GM21717 (cell line): ENCODE measurements at regions not wholly inside any gene's neighbourhood (a gene's known extent, or its start where the extent isn't known, plus 50 kb on each side); places are given as distances from the start of the nearest gene placed in this dataset.

Source experiments
- ATAC-seq: cut with Tn5 transposase; IDR thresholded peaks from one replicate; pipeline ENCODE4 v1.9.1; 2021; ENCODE audit warnings: mild to moderate bottlenecking, moderate library complexity; ENCODE audit not compliant: unreplicated experiment

DNA sequence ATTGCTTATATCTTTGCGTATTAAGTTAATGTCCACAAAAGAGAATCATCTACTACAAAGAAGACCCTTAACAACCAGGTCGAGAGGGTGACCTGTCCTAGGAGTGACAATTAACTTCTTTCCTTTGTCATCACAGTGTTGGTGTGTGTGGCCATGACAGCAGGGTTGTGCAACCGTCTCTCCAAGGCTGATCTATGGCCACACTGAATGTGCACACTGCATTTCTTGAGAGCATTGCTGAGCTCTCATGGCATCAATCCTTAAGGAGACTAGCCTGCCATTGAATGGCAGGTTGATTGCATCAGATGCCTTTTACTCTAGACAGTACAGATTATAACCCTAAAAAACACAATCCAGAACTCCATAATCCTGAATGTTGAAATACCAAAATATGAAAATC, 86.5 kb upstream of the OLFM3 start:
- no peak for ATAC-seq

DNA sequence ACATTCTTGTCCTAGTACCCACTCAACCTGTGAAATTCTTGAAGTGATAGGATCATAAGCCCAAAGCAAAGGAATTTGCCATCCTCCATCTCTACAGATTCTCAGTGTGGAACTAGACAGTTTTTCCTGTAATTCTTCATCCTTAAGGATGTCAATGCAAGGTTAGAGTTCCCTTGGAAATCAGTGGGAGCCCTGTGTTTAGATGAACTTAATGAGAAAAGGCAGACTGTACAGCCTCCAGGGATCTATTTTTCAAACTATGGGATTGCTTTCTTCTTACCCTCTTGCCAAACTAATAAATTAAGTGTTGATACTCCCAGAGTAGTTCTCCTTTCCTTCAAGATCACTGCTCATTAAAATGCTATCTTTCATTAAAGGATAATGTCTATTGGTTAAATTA, 78.1 kb upstream of the OLFM3 start:
- no peak for ATAC-seq

DNA sequence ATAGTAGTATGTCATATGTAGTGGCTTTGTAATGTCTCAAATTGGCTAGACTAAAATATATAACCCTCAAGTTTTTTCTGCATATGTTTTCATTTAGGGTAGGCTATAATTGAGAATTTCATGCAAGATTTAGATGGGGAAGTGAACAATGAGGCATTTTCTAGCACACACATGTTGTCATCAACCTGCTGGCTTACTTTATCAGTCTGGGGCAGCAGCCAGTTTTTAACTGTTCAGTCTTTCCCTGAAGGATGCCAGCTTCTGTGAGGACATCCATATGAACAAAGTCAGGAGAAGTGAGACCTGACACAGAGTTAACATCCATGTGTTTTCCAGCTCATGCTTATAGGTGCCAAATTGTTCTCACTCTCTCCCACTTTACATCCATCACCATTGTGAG, 74.7 kb upstream of the OLFM3 start:
- no peak for ATAC-seq

DNA sequence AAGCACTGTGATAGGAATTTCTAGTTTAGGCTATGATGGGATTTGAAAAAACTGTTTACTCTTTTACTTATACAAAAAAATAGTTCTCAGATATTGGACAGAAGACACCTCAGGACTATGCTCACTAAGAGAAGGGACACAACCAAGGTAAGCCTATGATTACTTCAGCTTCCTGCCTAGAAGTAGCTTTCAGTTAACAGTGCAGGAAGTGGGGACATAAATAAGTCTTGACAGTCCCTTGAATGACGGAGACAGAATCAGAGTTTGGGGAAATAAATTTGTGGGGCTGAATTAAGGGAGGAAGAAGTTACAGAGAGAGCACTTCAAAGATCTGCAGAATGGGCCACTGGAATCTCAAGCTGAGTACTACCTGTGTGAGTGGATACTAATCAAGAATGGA, 53.8 kb upstream of the OLFM3 start:
- ATAC-seq: no peak

DNA sequence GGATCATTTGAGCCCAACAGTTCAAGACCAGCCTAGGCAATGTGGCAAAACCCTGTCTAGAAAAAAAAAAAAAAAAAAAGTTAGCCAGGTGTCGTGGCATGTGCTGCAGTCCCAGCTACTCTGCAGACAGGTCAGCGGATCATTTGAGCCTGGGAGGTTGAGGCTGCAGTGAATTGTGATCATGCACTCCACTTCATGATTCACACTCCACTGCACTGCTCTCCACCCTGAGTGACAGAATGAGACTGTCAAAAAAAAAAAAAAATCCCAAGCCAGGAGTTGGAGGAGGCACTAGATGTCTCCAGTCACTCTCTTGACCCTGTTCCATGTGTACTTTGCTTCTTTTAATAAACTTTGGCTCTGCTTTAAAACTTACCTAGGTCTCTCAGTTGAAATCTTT, 51.0 kb upstream of the OLFM3 start:
- no peak for ATAC-seq
